ENCODE measurements at regions not wholly inside any gene's neighbourhood (a gene's known extent, or its start where the extent isn't known, plus 50 kb on each side); places are given as distances from the start of the nearest gene placed in this dataset.

DNA sequence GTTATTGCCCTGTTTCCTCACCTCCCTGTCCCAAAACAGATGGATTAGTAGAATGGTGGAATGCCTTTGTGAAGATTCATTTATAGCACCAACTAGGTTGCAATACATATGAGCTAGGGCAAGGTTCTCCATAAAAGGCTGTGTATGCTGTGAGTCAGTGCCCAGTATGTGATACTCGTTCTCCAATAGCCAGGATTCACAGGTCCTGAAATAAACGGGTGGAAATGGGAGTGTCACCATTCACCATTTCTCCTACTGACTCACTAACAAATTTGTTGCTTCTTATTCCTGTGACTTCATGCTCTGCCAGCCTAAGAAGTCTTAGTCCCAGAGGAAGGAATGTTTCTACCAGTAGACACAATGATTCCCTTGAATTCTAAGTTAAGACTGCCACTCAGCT lies 1745.4 kb downstream of the SLITRK1 start:
- Histone ChIP-seq H3K9me3 (no peaks in the 10 kb centered on the region), H3K4me1 (no peaks in the 10 kb centered on the region), H3K27ac (no peak overlapping the region), H3K36me3 (no peaks in the 10 kb centered on the region), H3K27me3 (no peaks in the 10 kb centered on the region), H3K4me3 (no peak overlapping the region)
- TF ChIP-seq POLR2AphosphoS5 (IDR thresholded peaks at IDR 0.05) (no peak), POLR2A (IDR thresholded peaks at IDR 0.05) (no peak), EP300 (IDR thresholded peaks at IDR 0.05) (no peak)
- TF ChIP-seq, protein P1, sequence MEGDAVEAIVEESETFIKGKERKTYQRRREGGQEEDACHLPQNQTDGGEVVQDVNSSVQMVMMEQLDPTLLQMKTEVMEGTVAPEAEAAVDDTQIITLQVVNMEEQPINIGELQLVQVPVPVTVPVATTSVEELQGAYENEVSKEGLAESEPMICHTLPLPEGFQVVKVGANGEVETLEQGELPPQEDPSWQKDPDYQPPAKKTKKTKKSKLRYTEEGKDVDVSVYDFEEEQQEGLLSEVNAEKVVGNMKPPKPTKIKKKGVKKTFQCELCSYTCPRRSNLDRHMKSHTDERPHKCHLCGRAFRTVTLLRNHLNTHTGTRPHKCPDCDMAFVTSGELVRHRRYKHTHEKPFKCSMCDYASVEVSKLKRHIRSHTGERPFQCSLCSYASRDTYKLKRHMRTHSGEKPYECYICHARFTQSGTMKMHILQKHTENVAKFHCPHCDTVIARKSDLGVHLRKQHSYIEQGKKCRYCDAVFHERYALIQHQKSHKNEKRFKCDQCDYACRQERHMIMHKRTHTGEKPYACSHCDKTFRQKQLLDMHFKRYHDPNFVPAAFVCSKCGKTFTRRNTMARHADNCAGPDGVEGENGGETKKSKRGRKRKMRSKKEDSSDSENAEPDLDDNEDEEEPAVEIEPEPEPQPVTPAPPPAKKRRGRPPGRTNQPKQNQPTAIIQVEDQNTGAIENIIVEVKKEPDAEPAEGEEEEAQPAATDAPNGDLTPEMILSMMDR (IDR thresholded peaks at IDR 0.05): no peak
- 74 to 92% methylated on average over 2 of the region's 2 CpGs for WGBS, 2 donors (ENCODE audit: low coverage in 1 of 2)
- no peak for ATAC-seq

DNA sequence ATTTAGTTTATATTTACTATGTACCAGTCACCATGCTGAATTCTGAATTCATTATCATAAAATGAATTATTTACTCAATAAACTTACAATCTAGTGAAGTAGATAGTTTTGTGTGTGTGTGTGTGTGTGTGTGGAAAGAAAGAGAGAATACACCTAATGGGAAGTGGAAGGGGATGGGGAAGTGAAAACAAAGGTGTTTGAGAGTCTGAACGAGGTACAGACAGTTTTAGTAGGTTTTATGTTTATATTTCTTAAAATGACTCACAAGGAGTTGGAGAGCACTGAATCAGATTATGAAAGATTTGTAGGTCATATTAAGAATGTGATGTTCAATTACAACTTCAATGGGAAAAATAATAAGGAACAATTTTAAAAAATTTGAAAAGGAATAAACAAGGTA lies 1753.0 kb downstream of the SLITRK1 start:
- 23 to 27% methylated on average over 1 of the region's 1 CpG for WGBS, 2 donors (ENCODE audit: low coverage in 1 of 2)
- ATAC-seq: no peak

DNA sequence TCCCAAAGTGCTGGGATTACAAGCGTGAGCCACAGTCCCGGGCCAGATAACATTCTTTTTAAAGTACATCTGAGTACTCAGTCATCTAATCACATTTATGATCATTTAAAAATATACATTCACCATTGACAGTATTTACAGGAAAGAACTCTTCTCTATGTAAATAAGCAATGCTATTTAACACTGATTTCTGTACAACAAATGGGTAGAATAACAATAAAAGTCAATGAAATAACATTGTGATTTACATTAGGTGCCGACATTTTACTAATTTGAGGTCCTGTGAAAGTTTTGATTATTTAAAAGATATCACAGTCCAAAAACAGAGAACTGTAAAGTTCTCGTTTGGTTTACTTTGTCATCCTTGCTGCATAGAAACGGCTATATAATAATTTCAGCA lies 1763.7 kb downstream of the SLITRK1 start:
- Histone ChIP-seq H3K36me3 (no peaks in the 10 kb centered on the region), H3K27ac (no peak overlapping the region), H3K4me3 (no peak overlapping the region), H3K4me1 (no peaks in the 10 kb centered on the region), H3K9me3 (no peaks in the 10 kb centered on the region), H3K27me3 (no peaks in the 10 kb centered on the region)
- 56 to 60% methylated on average over 3 to 5 of the region's 5 CpGs for WGBS, 2 donors (ENCODE audit: low coverage in 1 of 2)
- ATAC-seq: no peak
- TF ChIP-seq POLR2AphosphoS5 (IDR thresholded peaks at IDR 0.05): no peak
- TF ChIP-seq, protein P1 (IDR thresholded peaks at IDR 0.05): no peak
- TF ChIP-seq POLR2A (IDR thresholded peaks at IDR 0.05): no peak
- no peak for TF ChIP-seq EP300 (IDR thresholded peaks at IDR 0.05)

More for the DNA sequence above, 1753.0 kb downstream of the SLITRK1 start:
- Histone ChIP-seq H3K4me3 (no peak overlapping the region), H3K4me1 (no peaks in the 10 kb centered on the region), H3K9me3 (no peaks in the 10 kb centered on the region), H3K27me3 (no peaks in the 10 kb centered on the region), H3K36me3 (no peaks in the 10 kb centered on the region), H3K27ac (no peak overlapping the region)
- TF ChIP-seq EP300 (IDR thresholded peaks at IDR 0.05) (no peak), POLR2AphosphoS5 (IDR thresholded peaks at IDR 0.05) (no peak), POLR2A (IDR thresholded peaks at IDR 0.05) (no peak)
- TF ChIP-seq, protein P1 (IDR thresholded peaks at IDR 0.05): no peak

DNA sequence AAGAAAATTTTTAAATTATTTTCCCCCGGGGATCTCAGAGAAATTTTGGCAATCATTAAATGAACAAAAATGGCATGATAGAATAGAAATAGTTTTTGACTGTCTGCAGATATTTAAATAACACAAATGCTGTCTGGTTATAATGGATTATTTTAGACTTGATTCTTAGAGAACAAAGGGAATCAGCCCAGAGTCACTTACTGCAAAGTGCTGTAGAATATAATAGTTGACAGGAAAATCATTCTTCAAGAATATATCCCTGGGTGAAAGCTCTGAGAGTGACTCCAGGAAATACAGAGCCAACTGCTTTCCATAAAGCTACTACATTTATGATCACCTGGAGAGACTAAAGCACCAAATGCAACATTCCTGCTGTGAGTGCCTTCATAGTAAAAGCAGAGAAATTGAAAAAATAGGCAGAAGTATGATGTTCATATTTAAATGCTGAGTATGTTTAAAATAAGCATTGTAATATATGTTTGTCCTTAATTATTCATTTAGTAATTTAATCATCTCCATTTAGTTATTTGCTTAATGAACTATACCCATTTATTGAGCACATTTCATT lies 1765.8 kb downstream of the SLITRK1 start:
- ATAC-seq: no peak
- Histone ChIP-seq H3K27me3 (no peaks in the 10 kb centered on the region), H3K4me1 (no peaks in the 10 kb centered on the region), H3K27ac (no peak overlapping the region), H3K4me3 (no peak overlapping the region), H3K36me3 (no peaks in the 10 kb centered on the region), H3K9me3 (no peaks in the 10 kb centered on the region)
- WGBS, 2 donors (ENCODE audit: low coverage in 1 of 2): 27 to 50% methylated on average over 1 of the region's 1 CpG
- no peak for TF ChIP-seq POLR2A (IDR thresholded peaks at IDR 0.05)
- TF ChIP-seq, protein P1 (IDR thresholded peaks at IDR 0.05): no peak

DNA sequence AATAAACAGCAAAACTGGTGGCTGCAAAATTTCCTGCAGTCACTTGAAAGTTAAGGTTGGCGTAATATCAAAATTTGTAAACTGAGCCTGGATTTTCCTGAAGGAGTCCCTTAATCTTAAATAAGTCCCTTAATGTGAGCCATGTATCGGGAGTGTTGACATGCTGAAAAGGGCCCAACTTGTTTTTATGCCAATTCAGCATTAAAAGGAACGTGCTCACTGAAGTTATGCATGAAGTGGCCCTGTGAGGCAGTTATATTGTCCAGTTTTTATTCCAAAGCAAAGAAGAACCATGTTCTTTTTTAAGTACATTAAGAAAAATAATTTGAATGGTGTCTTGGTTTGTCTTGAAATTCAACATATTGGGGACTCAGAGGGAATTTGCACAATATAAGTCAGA lies 1766.9 kb downstream of the SLITRK1 start:
- H3K4me3 ChIP-seq: no peak overlapping the region
- no peaks in the 10 kb centered on the region for H3K9me3 ChIP-seq
- no peaks in the 10 kb centered on the region for H3K27me3 ChIP-seq
- ATAC-seq: no peak
- no peaks in the 10 kb centered on the region for H3K4me1 ChIP-seq
- no peak overlapping the region for H3K27ac ChIP-seq
- H3K36me3 ChIP-seq: no peaks in the 10 kb centered on the region
- 64 to 83% methylated on average over 3 of the region's 3 CpGs for WGBS, 2 donors (ENCODE audit: low coverage in 1 of 2)
- TF ChIP-seq, protein P1 (IDR thresholded peaks at IDR 0.05): no peak
- no peak for TF ChIP-seq EP300 (IDR thresholded peaks at IDR 0.05)
- TF ChIP-seq POLR2A (IDR thresholded peaks at IDR 0.05): no peak
- no peak for TF ChIP-seq POLR2AphosphoS5 (IDR thresholded peaks at IDR 0.05)

All from gastroesophageal sphincter (tissue), 4 donors.